RWPE1 (cell line): ENCODE measurements at regions not wholly inside any gene's neighbourhood (a gene's known extent, or its start where the extent isn't known, plus 50 kb on each side); places are given as distances from the start of the nearest gene placed in this dataset.

ENCODE experiments used
- CTCF ChIA-PET: fragments of 350-600 bp; sonication (Branson Sonifier 250); formaldehyde crosslinking; extraction: SDS; loops from one replicate; lab custom pipeline; 2021; lab: Yijun Ruan, JAX
- POLR2A ChIA-PET: fragments of 400-600 bp; formaldehyde crosslinking; extraction: SDS; loops from one replicate; lab custom pipeline; 2020; ENCODE audit warnings: antibody characterized with exemption; ENCODE audit not compliant: low non-redundant PET; lab: Yijun Ruan, JAX
- DNase-seq: peaks from one replicate; pipeline ENCODE4 v3.0.0; 2012; ENCODE audit warnings: low spot score
- H3K27ac ChIP-seq: fragments of 450-650 bp; 2 replicates; pipeline ENCODE4 v1.5.1; 2017
- CTCF ChIP-seq: fragments of 450-650 bp; conservative IDR thresholded peaks from 2 replicates; pipeline ENCODE4 v1.5.1; 2017; ENCODE audit warnings: low read depth, mild to moderate bottlenecking

- H3K27ac ChIP-seq = no peak overlapping the region
- ChIA-PET POLR2A (no interaction called here), CTCF (no interaction called here)
- TF ChIP-seq CTCF = no peak
- no peak for DNase-seq
Measured at GRCh38 chr5:85278193-85278592, 893.5 kb upstream of the EDIL3 start.

GRCh38 chr5:85288914-85289313, 904.2 kb upstream of the EDIL3 start:
- ChIA-PET CTCF (no interaction called here), POLR2A (no interaction called here)
- TF ChIP-seq CTCF = no peak
- H3K27ac ChIP-seq = no peak overlapping the region
- no peak for DNase-seq

- CTCF ChIA-PET = no interaction called here
- no peak for DNase-seq
- no peak for TF ChIP-seq CTCF
Measured at GRCh38 chr5:85293145-85293785, 908.6 kb upstream of the EDIL3 start.

GRCh38 chr5:85304524-85304923, 919.8 kb upstream of the EDIL3 start:
- no peak overlapping the region for H3K27ac ChIP-seq
- TF ChIP-seq CTCF = no peak
- ChIA-PET CTCF (no interaction called here), POLR2A (no interaction called here)
- DNase-seq = no peak

More at GRCh38 chr5:85293145-85293785, 908.6 kb upstream of the EDIL3 start:
- H3K27ac ChIP-seq = no peak overlapping the region
- POLR2A ChIA-PET = no interaction called here

GRCh38 chr5:85305766-85306165, 921.1 kb upstream of the EDIL3 start:
- no peak for TF ChIP-seq CTCF
- ChIA-PET CTCF (no interaction called here), POLR2A (no interaction called here)
- H3K27ac ChIP-seq = no peak overlapping the region
- no peak for DNase-seq

- H3K27ac ChIP-seq = no peak overlapping the region
- ChIA-PET POLR2A (no interaction called here), CTCF (interaction anchor here (0.5 to 0.7 kb wide), 5 partner anchors 22 to 1032 kb away, joined by 3 to 4 read pairs (median 3); no protein-coding TSS in a partner anchor)
- no peak for DNase-seq
- TF ChIP-seq CTCF = no peak
Measured at GRCh38 chr5:85311536-85311935, 926.9 kb upstream of the EDIL3 start.

GRCh38 chr5:85320495-85320894, 935.8 kb upstream of the EDIL3 start:
- DNase-seq = no peak
- CTCF ChIA-PET = no interaction called here
- no peak overlapping the region for H3K27ac ChIP-seq
- no peak for TF ChIP-seq CTCF
- POLR2A ChIA-PET = no interaction called here
